ENCODE measurements at regions not wholly inside any gene's neighbourhood (a gene's known extent, or its start where the extent isn't known, plus 50 kb on each side); places are given as distances from the start of the nearest gene placed in this dataset.
"Not testable (repeated sequence)": the region's sequence is repeated elsewhere in the genome, so short reads cannot be mapped to it uniquely, and the experiment has no call there.

GRCh38 chr2:144730711-144731110 lies 210.8 kb upstream of the ZEB2 start:
- no peak for DNase-seq (ENCODE audit: extremely low spot score)
- POLR2A ChIA-PET = no interaction called here
- TF ChIP-seq CTCF (IDR thresholded peaks at IDR 0.05; ENCODE audit: control extremely low read depth, extremely low read depth, low read depth, missing control alignments) = no peak
- CTCF ChIA-PET = no interaction called here

GRCh38 chr2:144724460-144724859 lies 204.5 kb upstream of the ZEB2 start:
- DNase-seq (ENCODE audit: extremely low spot score); POLR2A ChIA-PET; CTCF ChIA-PET: not testable (repeated sequence)

- DNase-seq (ENCODE audit: extremely low spot score) = no peak
- CTCF ChIA-PET = no interaction called here
- POLR2A ChIA-PET = no interaction called here
- no peak for TF ChIP-seq CTCF (IDR thresholded peaks at IDR 0.05; ENCODE audit: control extremely low read depth, extremely low read depth, low read depth, missing control alignments)
Measured at GRCh38 chr2:144718376-144718775, 198.5 kb upstream of the ZEB2 start.

GRCh38 chr2:144715992-144716391 lies 196.1 kb upstream of the ZEB2 start:
- CTCF ChIA-PET = no interaction called here
- no peak for DNase-seq (ENCODE audit: extremely low spot score)
- TF ChIP-seq CTCF (IDR thresholded peaks at IDR 0.05; ENCODE audit: control extremely low read depth, extremely low read depth, low read depth, missing control alignments) = no peak
- POLR2A ChIA-PET = no interaction called here

GRCh38 chr2:144713410-144713809 lies 193.5 kb upstream of the ZEB2 start:
- CTCF ChIA-PET = no interaction called here
- POLR2A ChIA-PET = no interaction called here
- no peak for DNase-seq (ENCODE audit: extremely low spot score)
- no peak for TF ChIP-seq CTCF (IDR thresholded peaks at IDR 0.05; ENCODE audit: control extremely low read depth, extremely low read depth, low read depth, missing control alignments)

- no peak for DNase-seq (ENCODE audit: extremely low spot score)
- no peak for TF ChIP-seq CTCF (IDR thresholded peaks at IDR 0.05; ENCODE audit: control extremely low read depth, extremely low read depth, low read depth, missing control alignments)
- POLR2A ChIA-PET = no interaction called here
- CTCF ChIA-PET = no interaction called here
Measured at GRCh38 chr2:144712550-144712940, 192.6 kb upstream of the ZEB2 start.

- no peak for DNase-seq (ENCODE audit: extremely low spot score)
- no peak for TF ChIP-seq CTCF (IDR thresholded peaks at IDR 0.05; ENCODE audit: control extremely low read depth, extremely low read depth, low read depth, missing control alignments)
- POLR2A ChIA-PET = no interaction called here
- CTCF ChIA-PET = no interaction called here
Measured at GRCh38 chr2:144711630-144712549, 192.0 kb upstream of the ZEB2 start.
